GM04503 (cell line): ENCODE measurements at regions not wholly inside any gene's neighbourhood (a gene's known extent, or its start where the extent isn't known, plus 50 kb on each side); places are given as distances from the start of the nearest gene placed in this dataset.
"Not testable (repeated sequence)": the region's sequence is repeated elsewhere in the genome, so short reads cannot be mapped to it uniquely, and the experiment has no call there.

Source experiments
- DNase-seq: peaks from one replicate; pipeline ENCODE4 v3.0.0-alpha.2; 2012; ENCODE audit warnings: low read depth

DNA sequence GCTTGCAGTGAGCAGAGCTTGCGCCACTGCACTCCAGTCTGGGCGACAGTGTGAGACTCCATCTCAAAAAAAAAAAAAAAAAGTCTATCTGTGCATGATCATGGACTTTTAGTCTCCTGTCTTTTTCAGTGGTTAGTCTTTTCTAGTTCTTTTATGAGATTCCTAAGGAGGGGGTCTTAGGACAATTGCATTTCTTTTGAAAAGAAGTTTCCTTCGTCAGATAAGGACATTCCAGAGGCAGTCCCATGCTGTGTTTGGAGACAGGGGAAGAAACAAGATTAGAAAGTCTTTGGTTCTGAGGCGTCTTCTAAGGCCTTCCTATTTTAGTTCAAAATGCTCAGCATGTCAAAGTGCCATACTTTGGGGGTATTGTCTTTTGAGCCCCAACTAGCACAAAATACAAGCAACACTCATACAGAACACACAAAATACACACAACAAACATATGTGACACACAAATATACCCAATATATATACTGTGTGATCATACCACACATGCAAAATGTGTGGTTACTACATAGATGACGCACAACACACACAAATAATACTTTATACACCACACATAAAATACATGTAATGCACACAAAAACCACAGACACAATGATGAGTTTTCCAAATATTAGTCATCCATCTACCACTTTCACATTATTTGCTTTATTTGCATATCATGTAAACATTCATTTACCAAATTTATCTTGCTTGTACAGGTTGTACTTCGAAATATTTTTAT is 394.5 kb downstream of the SPATA31D1 start:
- DNase-seq = no peak

DNA sequence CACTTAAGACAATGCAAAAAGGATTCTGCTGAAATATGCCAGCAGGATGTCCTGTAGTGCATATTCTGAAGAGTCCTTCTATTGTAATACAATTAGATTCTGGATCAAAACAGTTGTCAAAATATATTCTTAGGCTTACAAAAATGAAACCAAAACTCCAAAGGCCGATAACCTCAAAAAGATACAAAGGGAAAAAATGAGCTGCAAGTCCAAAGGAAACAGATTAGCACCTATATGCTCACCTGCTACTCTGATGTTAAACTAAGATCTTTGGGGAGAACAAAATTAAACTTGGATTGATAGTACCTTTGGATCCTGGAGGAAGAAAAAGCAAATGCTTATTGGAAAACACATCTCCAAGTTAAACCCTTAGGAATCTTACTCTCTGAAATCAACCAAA is 397.1 kb downstream of the SPATA31D1 start:
- no peak for DNase-seq

DNA sequence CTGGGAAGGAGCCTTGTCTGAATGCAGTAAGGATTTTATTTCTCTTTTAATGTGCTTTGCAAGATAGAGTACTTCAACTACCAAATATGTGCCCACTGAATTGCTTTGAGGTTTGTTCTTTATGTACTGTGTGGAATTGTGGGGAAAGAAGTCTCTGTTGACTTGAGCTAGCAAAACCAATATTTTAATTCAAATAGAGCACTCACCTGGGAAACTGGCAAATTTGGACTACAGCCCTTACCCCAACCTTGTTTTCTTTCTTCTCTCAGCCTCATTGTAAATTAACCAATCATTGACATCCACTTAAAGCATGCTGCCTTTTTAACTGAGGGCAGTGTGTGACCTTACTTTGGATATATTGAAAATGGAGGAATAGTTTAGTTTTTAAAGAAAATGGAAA is 409.0 kb downstream of the SPATA31D1 start:
- DNase-seq = no peak

DNA sequence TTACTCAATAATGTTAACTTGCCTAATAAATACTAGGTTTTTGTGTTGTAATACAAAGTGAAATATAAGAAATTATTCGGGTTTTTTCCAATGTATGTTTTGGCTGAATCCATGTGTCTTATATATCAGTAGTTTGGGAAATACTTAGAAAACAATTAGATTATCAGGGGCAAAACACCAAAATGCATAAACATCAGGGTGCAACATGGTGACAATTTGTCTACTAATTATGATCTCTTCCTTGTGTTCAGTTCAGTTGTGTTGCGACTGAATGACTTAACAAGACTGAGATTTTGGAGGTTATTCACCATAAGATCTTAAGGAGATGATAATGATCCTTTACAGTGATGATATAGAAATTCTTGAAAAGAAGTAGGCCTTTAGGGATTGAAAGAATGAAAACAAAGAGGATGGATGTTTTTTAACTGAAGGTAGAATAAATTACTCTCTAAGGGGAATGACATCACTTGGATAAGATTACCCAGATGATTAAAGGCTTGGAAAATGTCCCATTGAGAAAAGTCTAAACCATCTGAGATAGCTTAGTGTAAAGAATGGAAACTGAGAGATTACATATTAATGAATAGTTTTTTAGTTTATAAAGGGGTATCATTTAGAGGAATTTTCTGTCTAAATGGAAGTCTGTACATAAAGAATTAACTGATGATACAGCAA is 415.8 kb downstream of the SPATA31D1 start:
- no peak for DNase-seq

DNA sequence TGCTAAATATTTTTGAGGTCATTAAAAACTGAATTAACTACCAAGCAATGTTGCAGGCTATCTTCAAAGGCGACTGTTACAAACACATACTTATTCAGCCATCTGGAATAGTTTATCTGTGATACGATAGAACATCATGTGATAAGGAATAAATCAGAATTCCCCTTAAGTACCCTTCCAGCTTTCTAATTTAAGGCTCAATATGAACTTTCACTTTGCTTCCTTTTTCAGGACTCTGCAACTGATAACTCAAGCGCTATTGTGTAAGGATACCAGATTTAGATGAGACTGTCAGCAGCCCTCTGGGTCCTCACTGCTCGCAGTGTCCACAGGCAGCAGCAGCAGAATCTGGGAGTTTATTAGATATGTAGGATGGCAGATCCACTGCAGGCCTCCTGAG is 416.3 kb downstream of the SPATA31D1 start:
- no peak for DNase-seq

DNA sequence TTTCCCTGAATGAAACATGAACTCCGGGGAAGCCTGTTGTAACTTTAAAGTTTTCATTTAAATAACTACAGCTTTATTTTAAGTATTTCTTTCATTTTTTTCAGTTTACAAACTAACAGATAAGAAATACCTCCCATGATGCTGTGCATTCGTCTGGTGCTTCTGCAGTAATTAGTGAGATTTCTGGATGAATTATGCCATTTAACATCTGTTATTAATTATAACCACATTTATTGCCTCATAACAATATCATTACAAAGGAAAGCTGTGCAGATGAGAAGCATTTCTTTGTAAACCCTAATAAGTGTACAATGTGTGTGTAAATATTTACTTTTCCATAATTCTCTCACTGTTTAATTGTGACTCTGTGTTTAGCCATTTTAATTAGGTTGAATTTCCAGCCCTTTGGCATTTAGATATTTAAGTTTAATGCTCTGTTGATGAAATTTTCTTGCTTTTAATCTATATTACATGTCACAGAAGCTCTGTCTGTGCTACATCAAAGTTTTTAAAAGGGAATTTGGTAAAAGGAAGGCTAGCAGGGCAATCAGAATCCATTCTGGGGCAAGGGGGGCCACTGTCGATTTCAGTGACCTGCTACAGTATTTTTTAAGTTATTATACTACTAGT is 418.0 kb downstream of the SPATA31D1 start:
- no peak for DNase-seq

DNA sequence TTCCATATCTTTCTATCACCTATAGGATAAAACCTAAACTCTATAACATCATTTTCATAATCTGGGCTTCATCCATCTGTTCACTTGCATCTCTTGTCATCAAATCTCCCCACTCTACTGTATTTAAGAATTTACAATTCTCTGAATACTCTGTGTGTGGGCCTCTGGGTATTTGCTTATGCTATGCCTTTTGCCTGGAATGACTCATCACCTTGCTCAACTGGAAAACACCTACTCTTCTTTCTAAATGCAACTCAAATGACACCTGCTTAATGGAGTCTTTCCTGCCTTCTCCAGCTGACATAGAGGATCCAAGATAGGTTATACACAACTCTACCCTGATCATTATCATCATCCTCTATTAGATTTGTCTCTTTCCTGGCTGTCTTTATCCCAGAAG is 421.7 kb downstream of the SPATA31D1 start:
- no peak for DNase-seq

DNA sequence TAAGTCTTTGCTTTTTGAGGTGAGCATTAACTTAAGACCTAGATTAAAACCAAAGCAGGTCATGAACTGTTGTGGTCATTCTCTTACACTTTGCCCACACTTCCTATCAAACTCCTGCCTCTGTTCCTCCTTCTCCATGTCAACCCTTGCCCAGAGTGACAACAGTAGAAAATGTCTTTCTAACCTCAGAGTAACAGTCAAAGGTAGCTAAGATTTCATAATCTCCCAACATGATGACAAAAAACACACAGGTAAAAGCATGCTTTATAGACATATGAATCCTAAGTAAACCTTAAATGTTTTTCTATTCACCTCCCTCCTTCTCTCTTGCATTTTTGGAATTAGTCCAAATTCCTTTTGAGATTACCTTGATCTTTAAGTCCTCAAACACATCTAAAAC is 422.3 kb downstream of the SPATA31D1 start:
- no peak for DNase-seq

DNA sequence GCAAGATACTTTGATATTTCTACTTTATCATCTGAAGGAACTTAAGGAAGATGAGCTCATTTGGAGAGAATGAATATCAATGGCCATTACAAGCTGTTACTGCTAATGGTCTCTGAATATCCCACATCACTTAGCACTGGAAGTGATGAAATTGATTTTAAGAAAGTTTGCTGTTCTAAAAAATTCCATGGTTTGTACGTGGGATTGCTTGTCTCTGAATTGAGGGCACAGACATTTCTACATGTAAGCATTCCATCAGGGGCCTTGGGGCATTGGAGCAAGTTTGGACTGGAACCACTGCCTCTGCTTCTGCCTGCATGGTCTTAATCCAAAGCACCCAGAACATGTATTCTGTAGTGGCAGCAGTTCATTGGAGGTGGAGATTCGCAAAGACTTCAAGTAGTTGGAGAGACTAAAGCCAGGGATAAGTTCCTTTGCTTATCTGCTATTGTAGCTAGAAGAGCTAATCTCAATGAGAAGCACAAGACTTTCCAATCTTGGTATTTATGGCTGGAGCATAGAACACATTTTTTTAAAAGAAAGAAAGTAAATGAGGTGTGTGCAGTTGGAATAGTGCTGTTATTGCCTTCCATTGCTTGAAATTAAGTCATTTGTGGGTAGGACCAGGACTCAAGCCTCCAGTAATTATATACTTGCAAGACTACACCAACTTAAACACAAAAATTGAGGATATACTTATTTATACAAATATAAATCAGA is 424.2 kb downstream of the SPATA31D1 start:
- DNase-seq = no peak

DNA sequence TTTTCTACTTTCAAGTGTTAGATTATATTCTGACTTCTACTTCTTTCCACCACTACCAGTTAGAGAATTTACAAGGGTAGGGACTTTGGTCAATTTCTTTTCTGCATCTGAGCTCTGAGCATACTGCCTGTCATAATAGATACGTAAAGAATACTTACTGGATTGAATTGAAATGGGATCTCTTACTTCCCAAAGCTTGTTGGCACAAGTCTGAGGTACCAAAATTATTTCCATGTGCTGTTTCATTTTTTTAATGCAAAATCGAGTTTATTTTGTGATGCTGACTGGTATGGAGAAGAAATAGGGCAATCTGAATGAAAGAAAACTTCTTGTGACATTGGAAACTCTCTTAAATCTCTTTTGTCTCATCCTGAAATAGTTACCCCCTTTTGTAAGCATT is 428.9 kb downstream of the SPATA31D1 start:
- no peak for DNase-seq

DNA sequence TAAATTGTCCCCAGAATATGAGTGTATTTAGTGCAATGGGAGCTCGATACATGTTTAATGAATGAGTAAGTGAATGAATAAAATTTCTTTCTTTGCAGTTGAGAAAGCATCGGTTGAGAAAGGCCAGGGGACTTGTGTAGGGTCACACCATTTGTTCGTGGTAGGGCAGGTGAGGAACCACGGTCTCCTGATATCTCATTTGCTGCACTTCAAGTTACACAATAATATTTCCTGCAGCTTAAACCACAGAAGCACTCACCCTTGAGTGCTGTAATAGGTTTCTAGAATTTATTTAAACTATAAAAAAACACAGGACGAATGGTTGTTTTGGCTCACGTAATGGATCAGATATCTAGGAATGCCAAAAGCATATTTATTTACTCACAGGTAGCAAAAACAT is 429.8 kb downstream of the SPATA31D1 start:
- no peak for DNase-seq

DNA sequence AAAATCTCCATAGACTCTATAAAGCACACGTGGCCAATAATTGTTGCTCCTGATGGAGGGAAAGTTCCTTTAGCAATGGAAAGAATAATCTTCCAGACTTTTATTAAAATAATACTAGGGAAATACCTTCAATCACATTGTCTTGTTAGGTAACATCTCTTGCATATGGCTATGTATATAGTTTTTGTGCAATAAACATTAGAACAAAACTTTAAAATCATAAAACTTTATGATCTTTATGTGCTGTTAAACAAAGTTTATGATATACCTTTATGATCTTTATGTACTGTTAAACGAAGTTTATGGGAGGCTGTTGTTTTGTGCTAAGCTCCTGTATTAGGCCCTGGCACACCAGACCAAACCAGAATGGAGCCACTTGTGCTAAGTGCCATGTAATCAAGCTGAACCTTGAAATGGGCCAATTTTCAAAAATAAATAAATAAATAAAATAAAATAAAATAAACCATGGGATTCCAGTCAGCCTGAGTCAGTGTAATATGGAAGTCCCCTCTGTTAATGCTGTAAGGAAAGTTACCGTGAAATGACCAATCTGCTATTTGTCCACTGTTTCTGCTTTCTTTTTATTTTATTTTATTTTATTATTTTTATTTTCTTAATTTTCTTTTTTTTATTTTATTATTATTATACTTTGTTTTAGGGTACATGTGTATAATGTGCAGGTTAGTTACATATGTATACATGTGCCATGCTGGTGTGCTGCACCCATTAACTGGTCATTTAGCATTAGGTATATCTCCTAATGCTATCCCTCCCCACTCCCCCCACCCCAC is 431.3 kb downstream of the SPATA31D1 start:
- DNase-seq = no peak

DNA sequence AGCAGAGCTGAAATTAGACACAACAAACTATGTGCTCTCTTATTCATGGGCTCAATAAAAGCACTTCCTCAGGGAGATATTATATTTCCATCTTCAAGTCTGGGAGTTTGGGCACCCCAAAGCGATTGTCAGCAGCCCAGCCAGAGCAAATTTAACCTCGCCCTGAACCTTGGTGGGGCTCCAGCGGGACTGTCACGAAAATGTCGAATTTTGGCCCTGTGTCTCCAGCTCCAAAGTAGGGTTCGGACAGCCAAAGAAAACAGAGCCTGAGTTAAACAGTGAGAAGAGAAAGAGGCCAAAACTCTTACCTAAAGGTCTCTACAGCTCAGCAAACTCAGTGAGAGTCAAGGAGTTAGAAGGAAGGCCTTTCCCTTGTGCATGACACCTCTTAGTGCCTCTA is 432.9 kb downstream of the SPATA31D1 start:
- DNase-seq = no peak

DNA sequence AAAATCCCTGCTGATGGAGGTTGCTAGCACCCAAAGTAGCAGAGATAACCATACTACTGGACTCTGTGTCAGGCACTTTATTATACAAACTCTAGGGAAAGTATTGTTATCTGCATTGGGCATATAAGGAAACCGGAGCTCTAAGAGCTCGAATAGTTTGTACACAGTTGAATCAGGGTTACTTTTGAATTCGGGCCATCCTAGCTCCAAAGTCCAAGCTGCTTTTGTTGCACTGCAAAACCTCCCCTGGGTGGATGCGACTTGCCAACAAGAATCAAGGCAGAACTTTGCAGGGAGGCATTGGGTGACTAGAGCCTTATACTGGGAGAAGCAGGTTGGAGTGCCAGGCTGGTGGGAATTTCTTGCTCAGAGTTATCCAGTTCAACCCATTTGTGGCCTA is 435.1 kb downstream of the SPATA31D1 start:
- DNase-seq = no peak

DNA sequence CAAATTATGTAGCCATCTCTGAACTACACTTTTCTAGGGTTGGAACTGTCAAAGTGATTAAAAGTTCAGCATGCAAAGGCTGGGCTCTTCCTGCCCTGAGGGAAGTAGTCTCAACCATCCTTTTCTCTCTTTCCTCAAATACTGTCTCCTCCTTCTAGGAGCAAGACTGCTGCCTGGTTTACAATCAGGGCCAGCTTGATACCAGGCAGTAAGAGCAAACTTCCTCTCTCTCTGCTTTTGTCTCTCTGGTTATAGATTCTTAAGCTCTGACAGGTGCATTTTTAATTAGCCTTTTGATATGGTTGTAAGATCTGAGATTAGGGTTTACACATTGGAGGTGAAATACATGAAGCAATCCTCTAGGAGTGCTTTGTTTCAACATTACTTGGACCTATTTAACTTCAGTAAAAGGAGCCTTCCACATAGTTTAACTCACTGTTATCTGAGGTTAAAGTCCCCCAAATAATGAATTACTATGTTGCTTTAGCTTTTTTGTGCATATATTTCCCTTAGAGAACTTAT is 436.1 kb downstream of the SPATA31D1 start:
- DNase-seq = no peak

DNA sequence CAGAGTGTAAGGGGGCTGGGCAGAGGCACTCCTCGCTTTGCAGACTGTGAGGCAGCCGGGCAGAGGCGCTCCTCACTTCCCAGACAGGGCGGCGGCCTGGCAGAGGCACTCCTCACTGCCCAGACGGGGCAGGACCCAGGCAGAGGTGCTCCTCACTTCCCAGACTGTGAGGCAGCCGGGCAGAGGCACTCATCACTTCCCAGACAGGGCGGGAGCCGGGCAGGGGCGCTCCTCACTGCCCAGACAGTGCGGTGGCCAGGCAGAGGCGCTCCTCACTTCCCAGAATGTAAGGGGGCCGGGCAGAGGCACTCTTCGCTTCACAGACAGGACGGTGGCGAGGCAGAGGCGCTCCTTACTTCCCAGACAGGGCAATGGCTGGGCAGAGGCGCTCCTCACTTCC is 442.5 kb downstream of the SPATA31D1 start:
- DNase-seq = no peak

DNA sequence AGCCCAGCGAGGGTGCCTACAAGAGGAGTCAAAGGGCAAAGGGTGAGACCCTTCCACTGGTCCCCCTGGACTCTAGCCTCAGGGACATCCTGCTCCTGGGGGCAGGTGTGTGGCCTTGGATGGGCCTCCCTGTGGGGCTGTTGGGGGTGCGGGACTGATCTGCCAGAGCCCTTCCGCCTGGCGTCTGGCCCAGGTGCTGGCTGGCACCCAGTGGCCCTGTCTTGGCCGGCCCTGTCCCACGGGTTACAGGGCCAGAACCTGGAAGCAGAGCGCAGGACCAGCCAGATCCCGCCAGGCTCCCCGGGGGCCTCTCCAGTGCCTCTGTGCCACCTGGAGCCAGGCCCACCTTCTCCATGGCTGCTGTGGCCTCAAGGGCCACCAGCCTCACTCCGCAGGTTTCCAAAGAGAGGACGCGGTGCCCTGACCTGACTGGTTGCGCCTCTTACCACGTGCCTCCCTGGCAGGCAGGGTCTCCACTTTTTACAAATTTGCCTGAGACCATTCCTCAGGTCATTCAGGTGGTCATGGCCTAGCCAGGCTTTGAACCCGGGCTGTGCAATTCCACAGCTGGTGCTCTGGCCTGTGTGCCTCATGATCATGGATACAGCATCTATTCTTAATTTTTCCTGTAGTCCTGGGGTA is 444.8 kb downstream of the SPATA31D1 start:
- not testable (repeated sequence) for DNase-seq

DNA sequence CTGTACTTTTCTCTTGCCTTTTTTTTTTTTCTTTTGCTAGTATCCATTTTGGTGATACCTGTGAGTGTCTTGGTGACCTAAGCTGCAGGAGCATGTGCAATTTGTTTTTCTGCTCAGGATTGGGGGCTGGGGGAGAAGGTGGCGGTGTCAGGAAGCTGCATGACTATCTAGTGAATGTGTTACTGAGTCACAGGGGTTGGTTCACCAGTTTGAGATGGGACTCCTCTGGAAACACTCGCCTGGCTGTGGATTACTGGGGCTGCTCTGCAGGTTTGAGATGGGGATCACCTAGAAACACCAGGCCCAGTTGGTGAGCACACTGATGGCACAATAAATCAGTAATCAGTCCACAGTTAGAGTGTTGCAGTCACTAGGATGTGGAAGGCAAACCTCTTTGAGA is 447.9 kb downstream of the SPATA31D1 start:
- DNase-seq = no peak

DNA sequence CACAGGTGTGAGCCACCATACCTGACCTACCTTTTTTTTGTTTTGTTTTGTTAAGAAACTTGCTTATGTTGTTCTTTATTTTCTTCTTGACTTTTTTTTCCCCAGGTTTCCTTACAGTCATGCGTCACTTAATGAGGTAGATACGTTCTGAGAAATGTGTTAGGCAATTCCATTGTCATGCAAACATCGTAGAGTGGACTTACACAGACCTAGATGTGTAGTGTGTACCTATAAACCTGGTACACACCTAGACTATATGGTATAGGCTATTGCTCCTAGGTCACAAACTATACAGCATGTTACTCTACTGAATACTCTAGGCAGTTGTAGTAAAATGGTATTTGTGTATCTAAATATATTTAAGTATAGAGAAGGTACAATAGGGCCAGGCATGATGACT is 448.6 kb downstream of the SPATA31D1 start:
- DNase-seq = not testable (repeated sequence)

DNA sequence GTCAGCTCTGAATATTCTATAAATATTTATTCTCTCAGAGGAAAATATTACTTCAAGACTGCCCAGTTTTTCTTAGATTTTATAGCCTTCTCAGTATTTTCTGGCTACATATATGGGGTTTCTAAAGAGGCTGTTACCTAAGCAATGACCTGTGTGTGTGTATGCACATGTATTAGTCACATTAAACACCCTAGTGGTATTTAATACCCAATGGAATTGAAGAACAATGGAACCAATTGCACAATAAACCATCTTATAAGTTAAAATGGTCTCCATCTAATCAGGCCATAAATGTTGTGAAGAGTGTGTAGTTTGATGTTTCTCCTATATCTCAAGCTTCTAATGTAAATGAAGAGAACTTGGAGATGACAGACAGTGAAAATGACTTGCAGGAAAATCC is 450.0 kb downstream of the SPATA31D1 start:
- DNase-seq = no peak

DNA sequence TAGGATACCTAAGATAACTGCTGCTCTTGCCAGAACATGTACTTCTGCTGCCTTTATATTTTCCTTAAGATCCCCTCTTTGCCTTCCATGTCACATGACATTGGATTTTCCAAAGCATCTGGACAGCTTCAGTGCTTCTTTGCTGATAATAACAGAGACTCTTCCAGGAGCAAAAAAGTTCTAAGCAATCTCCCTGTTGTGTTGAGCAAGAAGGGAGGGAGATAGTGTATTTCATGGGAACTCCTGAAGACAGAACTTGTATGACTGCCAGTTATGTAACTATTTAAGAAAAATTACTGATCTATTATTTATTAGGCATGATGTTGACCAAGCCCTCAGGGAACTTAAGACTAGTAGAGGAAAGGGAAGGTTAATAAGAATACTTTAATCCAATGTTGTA is 454.7 kb downstream of the SPATA31D1 start:
- DNase-seq = no peak
